GM10266 (cell line): ENCODE measurements at regions not wholly inside any gene's neighbourhood (a gene's known extent, or its start where the extent isn't known, plus 50 kb on each side); places are given as distances from the start of the nearest gene placed in this dataset.

Source experiments
- DNase-seq: peaks from one replicate; pipeline ENCODE4 v3.0.0; 2012; ENCODE audit errors: extremely low spot score
- CTCF ChIP-seq: IDR thresholded peaks from 2 replicates; pipeline ENCODE4 v1.5.1; 2012; ENCODE audit warnings: mild to moderate bottlenecking, low read depth; ENCODE audit not compliant: control insufficient read depth, insufficient read depth; ENCODE audit errors: missing control alignments

- no peak for TF ChIP-seq CTCF
- no peak for DNase-seq
Observed at GRCh38 chr20:7144464-7144863, 377.0 kb downstream of the BMP2 start.

- DNase-seq: no peak
Observed at GRCh38 chr20:7146552-7147219, 379.2 kb downstream of the BMP2 start.

GRCh38 chr20:7147220-7147601, 379.7 kb downstream of the BMP2 start:
- no peak for DNase-seq
- TF ChIP-seq CTCF: no peak

More at GRCh38 chr20:7146552-7147219, 379.2 kb downstream of the BMP2 start:
- no peak for TF ChIP-seq CTCF

GRCh38 chr20:7151676-7152470, 384.4 kb downstream of the BMP2 start:
- DNase-seq: no peak
- TF ChIP-seq CTCF: no peak

DNA sequence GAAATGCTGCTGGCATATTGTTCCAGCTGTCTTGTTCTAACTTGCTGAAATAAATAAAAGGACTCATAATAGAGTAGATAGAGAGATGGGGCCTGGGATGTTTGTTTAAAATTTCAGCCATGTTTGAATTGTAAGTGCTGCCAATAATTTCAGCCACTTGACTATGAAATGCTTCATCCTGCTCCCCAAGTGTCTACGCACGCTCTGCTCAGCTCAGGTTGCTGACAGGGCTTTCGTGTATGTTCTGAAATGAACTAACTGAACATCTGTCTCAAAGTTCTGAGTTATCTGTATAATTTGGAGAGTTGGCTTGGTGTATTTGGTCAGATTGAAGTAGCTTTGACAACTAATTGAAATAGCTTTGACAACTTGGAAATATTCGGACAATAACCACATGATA, 387.8 kb downstream of the BMP2 start:
- no peak for DNase-seq
- no peak for TF ChIP-seq CTCF

DNA sequence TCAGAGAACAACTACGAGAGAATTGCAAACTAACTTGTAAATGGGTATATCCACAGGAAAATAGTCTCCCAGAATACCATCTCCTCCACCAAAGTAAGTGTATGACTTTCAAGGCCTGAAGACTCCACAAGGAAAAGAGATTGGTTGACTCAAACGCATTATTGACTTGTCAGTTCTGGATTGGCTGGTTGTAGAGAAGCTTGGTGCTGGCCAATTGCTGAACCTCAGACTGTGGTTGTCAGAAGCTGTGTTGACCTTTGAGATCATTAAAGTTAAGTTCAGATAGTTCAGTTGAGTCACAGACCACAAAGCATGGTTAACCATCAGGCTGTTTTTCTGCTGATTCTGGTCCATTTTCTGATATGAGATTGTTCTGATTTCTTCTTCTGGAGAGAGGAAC, 388.3 kb downstream of the BMP2 start:
- no peak for TF ChIP-seq CTCF
- no peak for DNase-seq

DNA sequence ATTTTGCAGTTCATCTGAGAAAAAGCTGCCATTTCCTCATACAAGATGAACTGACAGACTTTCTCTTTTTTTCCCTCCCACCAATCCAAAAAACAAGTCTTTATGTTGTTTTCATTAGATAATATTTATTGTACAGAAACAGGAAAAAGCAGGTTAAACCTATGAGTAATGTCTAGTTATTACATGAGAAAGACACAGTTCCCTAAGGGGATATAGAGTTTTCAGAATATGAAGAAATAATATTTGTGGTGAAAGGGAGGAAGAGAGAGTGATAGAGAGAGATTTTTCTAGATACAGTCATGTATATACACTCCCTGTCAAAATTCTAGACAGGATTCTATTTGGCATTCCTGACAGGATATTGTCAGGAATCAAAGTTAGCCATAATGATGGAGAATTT, 392.4 kb downstream of the BMP2 start:
- no peak for TF ChIP-seq CTCF
- DNase-seq: no peak
